Coronary artery (tissue), 2 donors: ENCODE measurements at regions not wholly inside any gene's neighbourhood (a gene's known extent, or its start where the extent isn't known, plus 50 kb on each side); places are given as distances from the start of the nearest gene placed in this dataset.

Source experiments
- DNase-seq: peaks from one replicate; pipeline ENCODE4 v3.0.0-alpha.2; 2017; ENCODE audit warnings: low spot score
- H3K27ac ChIP-seq, 2 donors: fragments of 200-600 bp; sonication (generic); one replicate each; pipeline ENCODE4 v1.5.1; 2016 to 2019
- H3K4me3 ChIP-seq: fragments of 200-600 bp; sonication (generic); 2 replicates; pipeline ENCODE4 v1.5.1; 2016; ENCODE audit warnings: mild to moderate bottlenecking, moderate library complexity
- CTCF ChIP-seq: fragments of 200-600 bp; sonication (generic); IDR thresholded peaks from one replicate; pipeline ENCODE4 v1.5.1; 2019; ENCODE audit warnings: antibody characterized with exemption

GRCh38 chr20:11063444-11063843, 389.6 kb upstream of the JAG1 start:
- DNase-seq, result no peak

GRCh38 chr20:11064946-11065345, 391.1 kb upstream of the JAG1 start:
- no peak overlapping the region for H3K27ac ChIP-seq
- H3K4me3 ChIP-seq, result no peak overlapping the region
- no peak for DNase-seq
- TF ChIP-seq CTCF, result no peak

More at GRCh38 chr20:11063444-11063843, 389.6 kb upstream of the JAG1 start:
- no peak for TF ChIP-seq CTCF
- no peak overlapping the region for H3K4me3 ChIP-seq
- no peak overlapping the region for H3K27ac ChIP-seq

- no peak overlapping the region for H3K27ac ChIP-seq
- no peak for DNase-seq
- no peak overlapping the region for H3K4me3 ChIP-seq
- no peak for TF ChIP-seq CTCF
Measured at GRCh38 chr20:11067359-11067758, 393.6 kb upstream of the JAG1 start.

GRCh38 chr20:11072982-11073381, 399.2 kb upstream of the JAG1 start:
- DNase-seq, result no peak
- H3K4me3 ChIP-seq, result no peak overlapping the region
- no peak for TF ChIP-seq CTCF
- peak overlapping the region; percentile 57 to 61 for H3K27ac ChIP-seq

- DNase-seq, result no peak
- no peak for TF ChIP-seq CTCF
- Histone ChIP-seq H3K4me3 (no peak overlapping the region), H3K27ac (no peak overlapping the region)
Measured at GRCh38 chr20:11076434-11077105, 402.8 kb upstream of the JAG1 start.

GRCh38 chr20:11077226-11077625, 403.4 kb upstream of the JAG1 start:
- Histone ChIP-seq H3K27ac (no peak overlapping the region), H3K4me3 (no peak overlapping the region)
- TF ChIP-seq CTCF, result no peak
- no peak for DNase-seq

- Histone ChIP-seq H3K27ac (no peak overlapping the region), H3K4me3 (no peak overlapping the region)
- DNase-seq, result no peak
- TF ChIP-seq CTCF, result no peak
Measured at GRCh38 chr20:11080010-11080409, 406.2 kb upstream of the JAG1 start.
